ENCODE measurements at regions not wholly inside any gene's neighbourhood (a gene's known extent, or its start where the extent isn't known, plus 50 kb on each side); places are given as distances from the start of the nearest gene placed in this dataset.

DNA sequence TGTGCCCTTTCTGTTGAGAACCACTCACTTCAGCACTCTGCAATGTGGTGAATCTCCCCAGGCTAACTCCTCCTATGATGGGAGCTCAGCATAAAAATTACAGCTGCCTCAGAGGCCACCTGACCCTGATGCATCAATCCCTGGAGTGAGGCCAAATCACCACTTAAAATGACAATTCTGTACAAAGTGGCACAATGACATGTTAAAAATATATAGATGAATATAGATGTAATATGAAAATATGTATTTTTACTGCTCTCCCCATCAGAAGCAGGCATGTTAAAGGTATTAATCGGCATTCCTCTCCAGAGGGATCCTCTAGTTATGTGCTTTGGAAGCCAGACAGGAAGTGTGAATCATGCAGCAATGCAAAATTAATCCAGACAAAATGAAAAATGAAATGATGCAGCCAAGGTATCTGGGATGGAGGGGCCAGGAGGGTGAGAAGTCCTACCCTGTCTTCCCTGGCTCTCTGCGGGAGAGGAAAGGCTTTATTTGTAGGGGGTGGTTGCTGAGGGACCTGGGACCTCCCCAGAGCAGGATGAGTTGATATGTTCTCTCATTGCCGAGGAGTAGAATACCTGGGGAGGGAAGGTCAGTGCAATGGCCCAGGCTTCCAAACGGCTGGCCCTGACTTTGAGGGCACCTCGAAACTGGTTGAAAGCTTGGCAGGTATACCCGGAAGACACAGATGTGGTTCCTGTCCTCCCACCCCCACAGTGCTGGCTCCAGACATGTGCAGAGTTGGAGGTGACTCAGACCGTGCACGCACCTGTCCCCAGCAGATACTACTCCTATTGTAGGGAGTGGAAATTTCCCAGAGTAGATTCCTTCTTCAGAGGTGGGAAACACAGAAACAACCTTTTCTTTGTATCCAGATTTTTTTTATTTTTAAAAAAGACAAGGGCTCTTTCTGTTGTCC lies 347.9 kb upstream of the NCAM1 start:
- H3K4me3 ChIP-seq (replicated peaks in 1 of 3; ENCODE audit: insufficient read depth in 1 of 3, low read depth in 2 of 3, low read length in 3 of 3) = no peak overlapping the region
- ChIA-PET CTCF (ENCODE audit: low intra/inter-chr PET ratio, low total read pairs) (no interaction called here), POLR2A (no interaction called here)
- DNase-seq (ENCODE audit: low spot score) (peak; percentile 23), FAIRE-seq (no peak), ATAC-seq (peak; percentile 66)
- H3K9me3 ChIP-seq (ENCODE audit: low read length) = no peaks in the 10 kb centered on the region
- H3K4me1 ChIP-seq (ENCODE audit: insufficient read depth, low read length) = peaks cover 19% of the 10 kb centered on the region
- no peaks in the 10 kb centered on the region for H4K20me1 ChIP-seq (ENCODE audit: insufficient read depth, low read length)
- intact Hi-C loops (cut with micrococcal nuclease; ENCODE audit: unreplicated experiment) = no loop called here
- peak overlapping the region; percentile 18; the same call in 1 of the 2 replicates for H3K4me2 ChIP-seq (ENCODE audit: low read depth, low read length)
- TF ChIP-seq FOSL2 (CRISPR knock-in tag; IDR thresholded peaks at IDR 0.05) (peak; percentile 60), ZBTB7B (CRISPR knock-in tag; IDR thresholded peaks at IDR 0.05) (no peak)
- H3K9ac ChIP-seq (ENCODE audit: insufficient read depth, low read depth, low read length) = no peak overlapping the region
- no peak overlapping the region for H3K27ac ChIP-seq (ENCODE audit: extremely low read length, insufficient read depth, low read length)
- in situ Hi-C loops (cut with HindIII; ENCODE audit: extremely low pct_ligation_motif_present, low pct_unique_long_range_greater_than_20kb) = no loop called here
- no peaks in the 10 kb centered on the region for H3K36me3 ChIP-seq (replicated peaks in 1 of 2; ENCODE audit: control insufficient read depth in 1 of 2, insufficient read depth in 2 of 2, low read length in 2 of 2)
- H2AFZ ChIP-seq (ENCODE audit: low read length) = no peak overlapping the region
- 4% methylated on average over 8 of the region's 8 CpGs for WGBS (ENCODE audit: low lambda C conversion rate)
- H3K27me3 ChIP-seq (ENCODE audit: control insufficient read depth in 1 of 2, insufficient read depth in 2 of 2, low read length in 2 of 2) = 0 out of 5 replicates have a peak, but pooled peaks cover 0 to 4% of the 10 kb centered on the region in 2 experiments
- no TSS peak for BruUV-seq (replicated peaks)
- H3K79me2 ChIP-seq (ENCODE audit: insufficient read depth, low read length) = no peaks in the 10 kb centered on the region

DNA sequence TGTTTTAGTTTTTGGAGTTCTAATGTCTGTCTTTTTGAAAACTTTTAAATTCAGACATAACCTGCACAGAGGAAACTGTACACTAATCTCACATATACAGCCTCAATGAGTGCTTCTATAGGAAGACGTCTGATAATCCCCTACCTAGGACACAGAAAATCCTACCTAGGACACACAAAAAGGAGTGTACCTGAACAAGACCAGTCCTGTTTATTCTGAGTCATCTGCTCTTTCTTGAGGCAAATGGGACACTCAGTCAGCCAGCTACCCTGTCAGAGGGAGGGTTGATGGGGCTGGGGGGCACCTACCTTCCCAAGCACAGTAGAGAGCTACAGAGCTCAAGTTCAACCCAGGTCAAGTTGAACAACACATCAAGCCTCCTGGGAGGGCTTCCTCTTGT lies 346.6 kb upstream of the NCAM1 start:
- no peaks in the 10 kb centered on the region for H3K9me3 ChIP-seq (ENCODE audit: low read length)
- DNase-seq (ENCODE audit: low spot score) = no peak
- no peak overlapping the region for H3K27ac ChIP-seq (ENCODE audit: extremely low read length, insufficient read depth, low read length)
- H3K9ac ChIP-seq (ENCODE audit: insufficient read depth, low read depth, low read length) = no peak overlapping the region
- FAIRE-seq = no peak
- no peak for ATAC-seq
- no peak overlapping the region for H2AFZ ChIP-seq (ENCODE audit: low read length)
- in situ Hi-C loops (cut with HindIII; ENCODE audit: extremely low pct_ligation_motif_present, low pct_unique_long_range_greater_than_20kb) = no loop called here
- intact Hi-C loops (cut with micrococcal nuclease; ENCODE audit: unreplicated experiment) = no loop called here
- H4K20me1 ChIP-seq (ENCODE audit: insufficient read depth, low read length) = no peaks in the 10 kb centered on the region
- no TSS peak for BruUV-seq (replicated peaks)
- ChIA-PET CTCF (ENCODE audit: low intra/inter-chr PET ratio, low total read pairs) (no interaction called here), POLR2A (no interaction called here)
- 0 out of 5 replicates have a peak, but pooled peaks cover 0 to 4% of the 10 kb centered on the region in 2 experiments for H3K27me3 ChIP-seq (ENCODE audit: control insufficient read depth in 1 of 2, insufficient read depth in 2 of 2, low read length in 2 of 2)
- TF ChIP-seq HDAC1 (CRISPR knock-in tag; IDR thresholded peaks at IDR 0.05) = no peak
- TF ChIP-seq KLF12 (CRISPR knock-in tag; IDR thresholded peaks at IDR 0.05; ENCODE audit: borderline replicate concordance) = no peak
- TF ChIP-seq, protein P1, sequence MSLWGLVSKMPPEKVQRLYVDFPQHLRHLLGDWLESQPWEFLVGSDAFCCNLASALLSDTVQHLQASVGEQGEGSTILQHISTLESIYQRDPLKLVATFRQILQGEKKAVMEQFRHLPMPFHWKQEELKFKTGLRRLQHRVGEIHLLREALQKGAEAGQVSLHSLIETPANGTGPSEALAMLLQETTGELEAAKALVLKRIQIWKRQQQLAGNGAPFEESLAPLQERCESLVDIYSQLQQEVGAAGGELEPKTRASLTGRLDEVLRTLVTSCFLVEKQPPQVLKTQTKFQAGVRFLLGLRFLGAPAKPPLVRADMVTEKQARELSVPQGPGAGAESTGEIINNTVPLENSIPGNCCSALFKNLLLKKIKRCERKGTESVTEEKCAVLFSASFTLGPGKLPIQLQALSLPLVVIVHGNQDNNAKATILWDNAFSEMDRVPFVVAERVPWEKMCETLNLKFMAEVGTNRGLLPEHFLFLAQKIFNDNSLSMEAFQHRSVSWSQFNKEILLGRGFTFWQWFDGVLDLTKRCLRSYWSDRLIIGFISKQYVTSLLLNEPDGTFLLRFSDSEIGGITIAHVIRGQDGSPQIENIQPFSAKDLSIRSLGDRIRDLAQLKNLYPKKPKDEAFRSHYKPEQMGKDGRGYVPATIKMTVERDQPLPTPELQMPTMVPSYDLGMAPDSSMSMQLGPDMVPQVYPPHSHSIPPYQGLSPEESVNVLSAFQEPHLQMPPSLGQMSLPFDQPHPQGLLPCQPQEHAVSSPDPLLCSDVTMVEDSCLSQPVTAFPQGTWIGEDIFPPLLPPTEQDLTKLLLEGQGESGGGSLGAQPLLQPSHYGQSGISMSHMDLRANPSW (CRISPR knock-in tag; IDR thresholded peaks at IDR 0.05; ENCODE audit: borderline replicate concordance) = no peak
- TF ChIP-seq ZNF674 (CRISPR knock-in tag; IDR thresholded peaks at IDR 0.05; ENCODE audit: low read depth) = no peak
- no peak for TF ChIP-seq MBD4 (IDR thresholded peaks at IDR 0.05; ENCODE audit: borderline replicate concordance, low read length)
- TF ChIP-seq ZNF788 (CRISPR knock-in tag; IDR thresholded peaks at IDR 0.05; ENCODE audit: borderline replicate concordance) = no peak
- no peak for TF ChIP-seq ZFAT (CRISPR knock-in tag; conservative IDR thresholded peaks at IDR 0.05)
- TF ChIP-seq ZBTB7B (CRISPR knock-in tag; IDR thresholded peaks at IDR 0.05) = no peak
- TF ChIP-seq SMARCE1 (IDR thresholded peaks at IDR 0.05; ENCODE audit: borderline replicate concordance) = no peak
- no peak for TF ChIP-seq NFE2L2 (IDR thresholded peaks at IDR 0.05; ENCODE audit: low read length)
- no peak for TF ChIP-seq ZBTB38 (CRISPR knock-in tag; IDR thresholded peaks at IDR 0.05)
- H3K79me2 ChIP-seq (ENCODE audit: insufficient read depth, low read length) = no peaks in the 10 kb centered on the region
- H3K36me3 ChIP-seq (replicated peaks in 1 of 2; ENCODE audit: control insufficient read depth in 1 of 2, insufficient read depth in 2 of 2, low read length in 2 of 2) = no peaks in the 10 kb centered on the region
- 3% methylated on average over 1 of the region's 1 CpG for WGBS (ENCODE audit: low lambda C conversion rate)
- no peak overlapping the region for H3K4me3 ChIP-seq (replicated peaks in 1 of 3; ENCODE audit: insufficient read depth in 1 of 3, low read depth in 2 of 3, low read length in 3 of 3)
- peaks cover 19% of the 10 kb centered on the region for H3K4me1 ChIP-seq (ENCODE audit: insufficient read depth, low read length)
- no peak overlapping the region for H3K4me2 ChIP-seq (ENCODE audit: low read depth, low read length)

Measured in HepG2 (cell line).